ENCODE measurements at regions not wholly inside any gene's neighbourhood (a gene's known extent, or its start where the extent isn't known, plus 50 kb on each side); places are given as distances from the start of the nearest gene placed in this dataset.

DNA sequence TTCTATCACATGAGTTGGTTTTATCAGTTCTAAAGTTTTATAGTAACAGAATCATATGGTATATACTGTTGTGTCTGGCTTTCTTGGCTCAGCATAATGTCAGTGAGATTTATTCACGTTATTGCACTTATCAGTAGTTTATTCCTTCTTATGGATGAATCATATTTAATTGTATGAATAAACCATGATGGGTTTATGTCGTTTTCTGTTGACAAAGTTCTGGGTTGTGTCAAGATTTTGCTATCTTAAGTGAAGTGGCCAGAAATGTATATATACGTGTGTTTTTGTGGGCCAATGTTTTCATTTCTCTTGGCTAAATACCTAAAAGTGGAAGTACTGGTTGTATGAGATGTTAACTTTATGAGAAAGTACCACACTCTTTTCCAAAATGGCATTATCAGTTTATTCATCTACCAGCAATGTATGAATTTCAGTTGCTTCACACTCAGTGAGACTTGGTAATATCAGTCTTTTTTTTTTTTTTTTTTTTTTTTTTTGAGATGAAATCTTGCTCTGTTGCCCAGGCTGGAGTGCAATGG, 112.4 kb upstream of the DCBLD2 start:
- TF ChIP-seq POLR2AphosphoS5 (IDR thresholded peaks at IDR 0.05; ENCODE audit: low read depth, low read length) (no peak), TAF1 (IDR thresholded peaks at IDR 0.05; ENCODE audit: borderline replicate concordance, low read depth, low read length) (no peak)

Measured in GM12892 (cell line).